NB4 (cell line): ENCODE measurements at regions not wholly inside any gene's neighbourhood (a gene's known extent, or its start where the extent isn't known, plus 50 kb on each side); places are given as distances from the start of the nearest gene placed in this dataset.

ENCODE experiments used
- DNase-seq: peaks from one replicate; pipeline ENCODE4 v3.0.0; 2010; ENCODE audit warnings: low read depth
- H3K4me3 ChIP-seq: one replicate; pipeline ENCODE4 v1.5.1; 2011; ENCODE audit warnings: mild to moderate bottlenecking, low read depth, low read length, moderate library complexity
- MYC ChIP-seq: IDR thresholded peaks from 2 replicates; pipeline ENCODE4 v1.6.1; 2011; ENCODE audit warnings: low read depth, low read length
- POLR2A ChIP-seq: IDR thresholded peaks from 2 replicates; pipeline ENCODE4 v1.6.1; 2011; ENCODE audit warnings: mild to moderate bottlenecking; ENCODE audit not compliant: insufficient read length; ENCODE audit errors: extremely low read depth
- TF ChIP-seq, protein P1 (sequence below): IDR thresholded peaks from one replicate; pipeline ENCODE4 v1.5.1; 2012; ENCODE audit warnings: low read depth, low read length
- TF ChIP-seq, protein P2 (sequence below): IDR thresholded peaks from 2 replicates; pipeline ENCODE4 v1.6.1; 2011; ENCODE audit warnings: low read depth, low read length

DNA sequence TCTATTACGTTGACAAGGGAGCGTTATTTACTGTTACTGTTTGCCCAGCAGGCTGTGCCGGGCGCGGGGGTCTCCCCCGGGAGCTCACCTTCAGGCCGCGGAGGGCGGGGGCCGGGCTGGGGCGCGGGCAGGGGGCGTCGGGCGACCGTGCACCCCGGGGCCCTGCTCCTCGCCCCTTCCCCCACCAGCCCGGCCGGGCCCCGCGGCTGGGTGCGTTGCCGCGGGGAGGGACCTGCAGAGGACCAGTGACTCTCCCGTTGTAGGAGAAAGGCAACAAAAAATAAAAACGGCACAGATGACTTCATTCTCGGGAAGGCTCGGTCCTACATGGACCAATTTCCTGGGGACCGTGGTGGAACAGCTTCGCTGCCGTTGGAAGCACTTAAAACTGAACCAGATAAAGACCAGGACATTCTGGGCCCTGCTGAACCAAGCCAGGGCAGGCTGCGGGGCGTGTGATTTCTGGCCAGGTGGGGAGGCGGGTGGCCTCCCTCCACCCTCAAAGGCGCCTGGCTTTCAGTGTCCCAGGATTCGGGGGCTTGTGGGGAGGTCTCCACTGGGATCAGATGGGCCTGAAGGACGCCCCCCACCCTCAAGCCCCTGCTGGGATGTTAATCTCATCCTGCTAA is 57.4 kb downstream of the IGLL1 start:
- no peak for DNase-seq
- H3K4me3 ChIP-seq: no peak overlapping the region

DNA sequence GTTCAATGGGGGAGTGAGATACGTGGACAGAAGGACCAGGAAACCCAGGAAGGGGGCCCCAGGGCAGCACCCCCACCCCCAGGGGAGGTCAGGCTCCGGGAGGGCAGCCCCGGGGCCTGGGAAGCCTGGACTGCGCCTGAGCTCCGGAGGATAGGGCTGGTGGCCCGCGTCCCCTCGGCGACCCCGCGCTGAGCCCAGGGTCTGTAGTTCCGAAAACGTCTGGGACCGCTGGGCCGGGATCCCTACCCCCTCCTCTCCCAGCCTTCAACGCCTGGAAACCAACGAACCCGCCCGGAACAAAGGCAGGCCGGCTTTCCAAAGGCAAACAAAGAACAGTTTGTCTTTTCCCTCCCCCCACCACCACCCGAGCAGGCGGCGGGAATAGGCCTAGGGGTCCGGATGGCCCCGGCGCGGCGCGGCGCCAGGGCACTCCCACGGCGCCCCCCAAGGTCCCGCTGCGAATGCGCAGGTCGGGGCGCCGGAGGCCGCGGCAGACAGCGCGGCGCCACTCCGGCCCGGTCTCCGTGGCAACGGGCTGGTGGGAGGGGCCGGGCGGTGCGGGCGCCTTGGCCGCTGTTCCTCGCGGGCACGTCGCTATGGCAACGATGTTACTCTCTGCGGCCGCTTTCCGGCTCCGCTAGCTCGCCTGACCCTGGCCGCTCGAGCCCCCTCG is 58.5 kb downstream of the IGLL1 start:
- peak overlapping the region; percentile 43 for H3K4me3 ChIP-seq
- peak; percentile 85 for DNase-seq
- TF ChIP-seq, protein P1, sequence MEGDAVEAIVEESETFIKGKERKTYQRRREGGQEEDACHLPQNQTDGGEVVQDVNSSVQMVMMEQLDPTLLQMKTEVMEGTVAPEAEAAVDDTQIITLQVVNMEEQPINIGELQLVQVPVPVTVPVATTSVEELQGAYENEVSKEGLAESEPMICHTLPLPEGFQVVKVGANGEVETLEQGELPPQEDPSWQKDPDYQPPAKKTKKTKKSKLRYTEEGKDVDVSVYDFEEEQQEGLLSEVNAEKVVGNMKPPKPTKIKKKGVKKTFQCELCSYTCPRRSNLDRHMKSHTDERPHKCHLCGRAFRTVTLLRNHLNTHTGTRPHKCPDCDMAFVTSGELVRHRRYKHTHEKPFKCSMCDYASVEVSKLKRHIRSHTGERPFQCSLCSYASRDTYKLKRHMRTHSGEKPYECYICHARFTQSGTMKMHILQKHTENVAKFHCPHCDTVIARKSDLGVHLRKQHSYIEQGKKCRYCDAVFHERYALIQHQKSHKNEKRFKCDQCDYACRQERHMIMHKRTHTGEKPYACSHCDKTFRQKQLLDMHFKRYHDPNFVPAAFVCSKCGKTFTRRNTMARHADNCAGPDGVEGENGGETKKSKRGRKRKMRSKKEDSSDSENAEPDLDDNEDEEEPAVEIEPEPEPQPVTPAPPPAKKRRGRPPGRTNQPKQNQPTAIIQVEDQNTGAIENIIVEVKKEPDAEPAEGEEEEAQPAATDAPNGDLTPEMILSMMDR: no peak
- TF ChIP-seq MYC (no peak), POLR2A (no peak)
- TF ChIP-seq, protein P2, sequence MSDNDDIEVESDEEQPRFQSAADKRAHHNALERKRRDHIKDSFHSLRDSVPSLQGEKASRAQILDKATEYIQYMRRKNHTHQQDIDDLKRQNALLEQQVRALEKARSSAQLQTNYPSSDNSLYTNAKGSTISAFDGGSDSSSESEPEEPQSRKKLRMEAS: no peak

More for the DNA sequence above, 57.4 kb downstream of the IGLL1 start:
- TF ChIP-seq MYC (no peak), POLR2A (no peak)
- TF ChIP-seq, protein P2: no peak
- TF ChIP-seq, protein P1: no peak

DNA sequence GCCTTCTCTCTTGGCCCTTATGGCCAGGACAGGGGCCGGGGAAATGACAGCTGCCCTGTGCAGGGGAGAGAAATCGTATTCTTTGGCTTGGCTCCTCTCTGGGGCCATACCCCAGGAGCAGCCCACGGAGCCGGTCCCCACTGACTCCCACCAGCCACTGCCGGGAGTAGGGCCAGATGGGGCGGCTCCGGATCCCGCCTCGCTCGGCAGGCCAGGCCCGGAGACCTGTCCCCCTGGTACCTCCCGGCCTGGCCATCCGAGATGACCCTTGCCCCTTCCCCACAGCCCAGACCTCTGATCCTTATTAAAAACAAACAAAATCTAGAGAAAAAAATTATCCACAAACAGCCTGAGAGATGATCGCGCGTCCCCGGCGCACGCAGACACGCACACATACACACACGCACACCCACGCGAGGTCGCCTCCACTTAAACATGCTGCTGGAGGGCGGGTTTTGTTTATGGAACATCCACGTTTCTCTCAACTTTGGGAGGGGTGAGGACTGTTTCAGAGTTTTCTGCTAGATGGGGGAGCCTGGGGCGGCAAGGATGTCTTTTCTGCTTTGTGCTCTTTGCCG is 59.1 kb downstream of the IGLL1 start:
- no peak for TF ChIP-seq POLR2A
- TF ChIP-seq, protein P2: no peak
- TF ChIP-seq, protein P1: no peak
- no peak for TF ChIP-seq MYC
- no peak for DNase-seq
- H3K4me3 ChIP-seq: no peak overlapping the region

DNA sequence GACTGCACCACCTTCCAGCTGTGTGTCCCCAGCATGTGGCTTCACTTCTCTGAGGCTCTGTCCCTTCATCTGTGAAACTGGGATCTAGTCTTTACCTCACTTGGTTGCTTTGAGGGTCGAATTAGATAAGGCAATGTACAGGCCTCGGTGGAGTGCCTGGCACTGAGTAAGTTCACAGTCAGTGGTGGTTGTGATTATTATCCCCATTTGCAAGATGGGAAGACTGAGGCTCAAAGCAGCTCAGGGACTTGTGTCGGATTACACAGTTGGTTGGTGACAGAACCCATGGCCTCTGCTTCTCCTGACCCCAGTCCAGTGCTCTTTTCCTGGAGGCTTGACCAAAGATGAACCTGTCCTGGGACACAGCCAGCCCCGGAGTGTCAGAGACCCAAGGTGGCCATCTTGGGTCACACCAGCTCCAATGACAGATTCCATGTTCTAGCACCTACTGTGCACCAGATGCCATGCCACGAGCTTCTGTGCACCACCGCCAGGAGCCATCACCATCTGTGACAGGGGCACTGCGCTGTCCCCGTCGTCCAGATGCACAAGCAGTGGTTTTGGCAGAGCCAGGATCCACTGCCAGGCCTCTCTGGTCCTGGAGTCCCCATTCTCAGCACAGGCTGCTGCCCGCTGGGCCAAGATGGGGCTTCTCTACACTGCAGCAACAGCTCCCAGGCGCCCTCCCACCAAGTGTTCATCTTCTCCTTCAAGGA is 60.5 kb downstream of the IGLL1 start:
- no peak for DNase-seq
- no peak overlapping the region for H3K4me3 ChIP-seq
- TF ChIP-seq, protein P1: no peak
- no peak for TF ChIP-seq MYC
- TF ChIP-seq, protein P2: no peak
- TF ChIP-seq POLR2A: no peak

DNA sequence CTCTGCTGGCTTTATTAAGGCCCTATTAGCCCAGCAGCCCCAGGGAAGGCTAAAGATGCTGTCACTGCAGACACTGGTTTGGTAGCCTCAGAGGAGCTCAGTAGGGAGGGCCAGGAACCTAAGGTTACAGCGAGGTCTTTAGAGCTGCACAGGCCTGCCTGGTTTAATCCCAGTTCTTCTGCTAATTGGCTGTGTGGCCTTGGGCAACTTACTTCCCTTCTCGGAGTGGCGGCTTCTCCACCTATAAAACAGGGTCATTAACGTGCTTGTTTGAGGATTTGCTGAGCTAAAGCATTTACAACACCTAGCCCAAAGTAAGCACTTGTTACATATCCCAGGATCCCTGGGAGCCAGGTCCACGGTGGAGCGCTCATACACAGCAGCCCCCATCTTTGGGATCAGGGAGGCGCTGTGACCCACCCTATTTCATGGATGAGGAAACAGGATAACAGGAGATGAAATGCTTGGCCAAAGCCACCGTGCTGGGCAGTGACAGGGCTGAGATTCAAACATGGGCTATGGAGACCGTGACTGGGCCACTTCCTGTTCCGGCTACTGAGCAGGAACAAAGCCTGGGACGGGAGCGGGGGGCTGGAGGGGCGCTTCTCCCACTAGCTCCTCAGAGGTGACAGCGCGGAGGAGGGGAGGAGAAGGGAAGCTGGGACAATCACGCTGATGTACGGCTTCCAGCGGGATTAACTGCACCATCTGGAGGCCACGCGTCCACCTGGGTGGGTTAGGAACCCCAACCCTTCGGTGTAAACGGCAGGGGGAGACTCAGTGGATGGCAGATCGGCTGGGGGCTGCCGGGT is 61.5 kb downstream of the IGLL1 start:
- no peak for DNase-seq
- no peak overlapping the region for H3K4me3 ChIP-seq
- TF ChIP-seq, protein P2: no peak
- no peak for TF ChIP-seq POLR2A
- TF ChIP-seq, protein P1: no peak
- TF ChIP-seq MYC: no peak
